Heart left ventricle (tissue), 13 donors: ENCODE measurements at regions not wholly inside any gene's neighbourhood (a gene's known extent, or its start where the extent isn't known, plus 50 kb on each side); places are given as distances from the start of the nearest gene placed in this dataset.
"Not testable (repeated sequence)": the region's sequence is repeated elsewhere in the genome, so short reads cannot be mapped to it uniquely, and the experiment has no call there.

Experiments
- POLR2A ChIP-seq, 2 donors: fragments of 450-650 bp; IDR thresholded peaks; one replicate each; pipeline ENCODE4 v1.6.1; 2017; ENCODE audit warnings: antibody characterized with exemption in 2 of 2, mild to moderate bottlenecking in 2 of 2, moderate library complexity in 2 of 2
- TF ChIP-seq, protein P1 (sequence below), 12 donors: fragments of 200-600 bp; sonication (generic) in 4 of 12; IDR thresholded peaks; one replicate each; pipeline versions ENCODE4 v1.5.0 to v1.8.0; 2018 to 2022; ENCODE audit warnings: antibody characterized with exemption in 12 of 12, mild to moderate bottlenecking in 5 of 12
- donor health status: ischemic (EF 13 %, LVEDD 7.1; RV severe dilation, severe dysfunction).
- donor health status: DM: no; HTN: yes; CAD: no.
- donor health status: DM: no; HTN: no; CAD: no.
- donor health status: ischemic (EF 25% LVEDD 6.9; RV normal size, moderate dysfunction).
- donor health status: ischemic (EF 25% LVEDD 5.7; RV mildly dilated, moderate dysfunction).
- donor health status: ischemic (EF 35%, LVEDD 5.7; RV mildly dilated, moderate dysfunction).
- donor health status: nonischemic (EF 11% LVEDD 7.7; RV severe dilation, severe dysfunction).
- donor health status: DM: yes; HTN: yes; CAD: no.
- donor health status: PGD.
- donor health status: ischemic (EF 29% LVEDD 5.4; RV normal size, mild dysfunction).
- donor health status: nonischemic (EF 23%, LVEDD 6.1; RV moderate dilation, normal function).

DNA sequence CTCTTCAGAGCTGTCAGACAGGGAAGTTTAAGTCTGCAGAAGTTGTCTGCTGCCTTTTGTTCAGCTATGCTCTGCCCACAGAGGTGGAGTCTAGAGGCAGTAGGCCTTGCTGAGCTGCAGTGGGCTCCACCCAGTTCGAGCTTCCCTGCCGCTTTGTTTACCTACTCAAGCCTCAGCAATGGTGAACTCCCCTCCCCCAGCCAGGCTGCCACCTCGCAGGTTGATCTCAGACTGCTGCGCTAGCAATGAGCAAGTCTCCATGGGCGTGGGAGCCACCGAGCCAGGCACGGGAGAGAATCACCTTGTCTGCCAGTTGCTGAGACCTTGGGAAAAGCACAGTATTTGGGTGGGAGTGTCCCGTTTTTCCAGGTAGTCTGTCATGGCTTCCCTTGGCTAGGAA lies 56.1 kb upstream of the SGPP2 start:
- TF ChIP-seq, protein P1, sequence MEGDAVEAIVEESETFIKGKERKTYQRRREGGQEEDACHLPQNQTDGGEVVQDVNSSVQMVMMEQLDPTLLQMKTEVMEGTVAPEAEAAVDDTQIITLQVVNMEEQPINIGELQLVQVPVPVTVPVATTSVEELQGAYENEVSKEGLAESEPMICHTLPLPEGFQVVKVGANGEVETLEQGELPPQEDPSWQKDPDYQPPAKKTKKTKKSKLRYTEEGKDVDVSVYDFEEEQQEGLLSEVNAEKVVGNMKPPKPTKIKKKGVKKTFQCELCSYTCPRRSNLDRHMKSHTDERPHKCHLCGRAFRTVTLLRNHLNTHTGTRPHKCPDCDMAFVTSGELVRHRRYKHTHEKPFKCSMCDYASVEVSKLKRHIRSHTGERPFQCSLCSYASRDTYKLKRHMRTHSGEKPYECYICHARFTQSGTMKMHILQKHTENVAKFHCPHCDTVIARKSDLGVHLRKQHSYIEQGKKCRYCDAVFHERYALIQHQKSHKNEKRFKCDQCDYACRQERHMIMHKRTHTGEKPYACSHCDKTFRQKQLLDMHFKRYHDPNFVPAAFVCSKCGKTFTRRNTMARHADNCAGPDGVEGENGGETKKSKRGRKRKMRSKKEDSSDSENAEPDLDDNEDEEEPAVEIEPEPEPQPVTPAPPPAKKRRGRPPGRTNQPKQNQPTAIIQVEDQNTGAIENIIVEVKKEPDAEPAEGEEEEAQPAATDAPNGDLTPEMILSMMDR (IDR thresholded peaks at IDR 0.05): not testable (repeated sequence)
- TF ChIP-seq POLR2A (IDR thresholded peaks at IDR 0.05): not testable (repeated sequence)
